Activated CD4-positive, alpha-beta T cell treated with anti-CD3 and anti-CD28 coated beads, Interleukin-10, Interleukin-2, amounts not matched to agents 100 ng/mL and 50 ng/mL, durations not matched to agents 16 hours and 8 hours (primary cell): ENCODE measurements at regions not wholly inside any gene's neighbourhood (a gene's known extent, or its start where the extent isn't known, plus 50 kb on each side); places are given as distances from the start of the nearest gene placed in this dataset.
"Not testable (repeated sequence)": the region's sequence is repeated elsewhere in the genome, so short reads cannot be mapped to it uniquely, and the experiment has no call there.

Source experiments
- DNase-seq: peaks from one replicate; pipeline ENCODE4 v3.0.0-alpha.2; 2020

DNA sequence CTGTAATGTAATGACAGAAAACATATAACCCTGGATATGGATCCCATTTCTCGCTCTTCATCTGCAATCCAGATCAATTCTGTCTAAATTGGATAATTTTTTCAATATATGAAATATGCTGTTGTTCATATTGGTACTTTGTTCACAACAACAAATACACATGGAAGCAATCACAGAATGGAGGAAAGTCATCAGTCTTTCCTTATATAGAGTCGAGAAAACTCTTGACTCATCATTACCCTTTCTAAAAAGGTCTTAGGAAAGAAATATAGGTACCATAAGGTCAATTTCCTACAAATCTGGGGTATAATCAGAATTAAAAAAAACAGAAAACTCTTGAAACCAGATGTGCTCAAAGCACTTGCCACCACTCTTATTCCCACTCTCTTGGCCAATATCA is 677.6 kb upstream of the ID4 start:
- no peak for DNase-seq

DNA sequence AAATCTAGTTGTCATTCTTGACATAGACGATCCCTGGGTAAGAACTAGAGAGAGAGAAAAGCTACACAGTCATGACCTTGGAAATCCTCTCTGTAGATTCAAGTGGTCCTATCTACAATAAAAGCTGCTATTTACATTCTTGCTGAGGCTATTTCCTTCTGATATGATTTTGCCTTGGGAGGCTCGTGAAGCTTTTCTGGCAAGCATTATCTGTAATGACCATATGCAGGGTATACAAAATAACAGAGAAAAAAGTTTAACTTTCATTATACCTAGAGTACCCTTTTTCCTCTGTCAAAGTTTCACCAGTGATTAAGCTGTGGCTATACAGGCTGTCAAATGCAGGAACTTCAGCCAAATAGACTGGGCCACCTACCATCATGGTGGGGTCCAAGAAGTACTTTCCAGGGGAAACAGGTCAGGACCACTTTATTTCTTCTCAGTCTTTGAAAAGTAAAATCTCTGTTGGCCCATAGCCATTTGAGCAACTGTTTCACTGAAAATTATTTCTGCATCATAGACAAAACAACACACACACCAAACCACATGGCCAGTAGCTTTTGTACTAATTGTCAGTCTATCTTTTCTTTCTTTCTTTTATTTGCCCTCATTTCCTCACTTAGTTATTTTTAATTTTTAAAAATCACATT is 677.0 kb upstream of the ID4 start:
- DNase-seq, result no peak

DNA sequence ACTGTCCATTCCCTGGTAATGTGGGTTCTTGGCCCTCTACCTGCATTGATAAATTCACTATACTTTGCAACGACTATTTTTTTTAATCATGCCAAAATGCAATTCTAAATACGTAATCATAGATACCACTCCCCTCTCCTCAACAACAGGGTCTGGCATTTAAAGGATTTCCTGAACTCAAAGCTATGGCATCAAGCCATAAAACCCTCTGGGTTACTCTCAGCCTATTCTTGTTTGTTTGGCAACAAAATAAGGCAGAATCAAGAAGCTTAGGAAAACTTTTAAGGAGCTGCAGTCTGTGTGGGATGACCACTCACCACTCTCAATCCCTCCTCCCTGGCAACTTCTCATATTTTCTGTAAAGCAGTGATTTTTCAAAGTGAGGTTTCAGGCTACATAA is 669.9 kb upstream of the ID4 start:
- no peak for DNase-seq

DNA sequence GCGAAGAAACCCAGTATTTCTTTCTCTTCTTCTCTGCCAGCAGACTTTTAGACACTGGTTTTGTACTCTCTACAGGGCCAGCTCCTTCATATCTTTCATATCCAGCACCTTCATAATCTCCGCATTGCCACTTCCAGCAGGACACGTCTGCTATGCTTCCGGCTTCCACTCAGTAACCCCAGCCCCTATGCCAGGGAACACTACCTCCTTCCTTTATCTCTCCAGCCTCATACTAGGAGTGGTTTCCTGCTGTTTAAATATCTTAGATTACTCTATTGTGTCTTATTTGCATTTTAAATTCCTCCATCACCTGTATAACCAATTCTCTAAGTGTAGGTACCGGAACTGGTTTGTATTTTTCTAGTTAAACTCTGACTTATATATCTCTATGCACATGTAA is 667.8 kb upstream of the ID4 start:
- no peak for DNase-seq

DNA sequence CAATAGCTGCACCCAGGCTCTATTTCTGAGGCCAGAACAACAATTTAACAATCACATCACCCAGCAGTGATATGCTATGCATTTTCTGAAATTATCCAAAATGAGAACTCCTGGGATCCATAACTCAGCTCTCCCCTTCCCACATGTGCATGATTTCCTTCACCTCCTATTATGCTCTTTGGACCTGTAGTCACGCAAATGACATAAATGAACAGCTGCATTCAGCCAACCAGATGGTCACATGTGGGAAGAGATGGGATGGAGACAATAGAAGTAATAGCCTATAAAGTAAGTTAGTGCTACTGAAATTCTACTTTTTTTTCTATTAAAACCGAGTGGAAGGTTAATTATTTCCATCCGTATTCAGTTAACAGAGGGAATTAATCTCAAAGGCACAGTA is 662.1 kb upstream of the ID4 start:
- no peak for DNase-seq

GRCh38 chr6:19180348-19181072 is 656.7 kb upstream of the ID4 start:
- no peak for DNase-seq

- no peak for DNase-seq
These were observed 656.0 kb upstream of the ID4 start for GRCh38 chr6:19181211-19181610.

- DNase-seq, result no peak
These were observed 643.5 kb upstream of the ID4 start for GRCh38 chr6:19193624-19194023.

DNA sequence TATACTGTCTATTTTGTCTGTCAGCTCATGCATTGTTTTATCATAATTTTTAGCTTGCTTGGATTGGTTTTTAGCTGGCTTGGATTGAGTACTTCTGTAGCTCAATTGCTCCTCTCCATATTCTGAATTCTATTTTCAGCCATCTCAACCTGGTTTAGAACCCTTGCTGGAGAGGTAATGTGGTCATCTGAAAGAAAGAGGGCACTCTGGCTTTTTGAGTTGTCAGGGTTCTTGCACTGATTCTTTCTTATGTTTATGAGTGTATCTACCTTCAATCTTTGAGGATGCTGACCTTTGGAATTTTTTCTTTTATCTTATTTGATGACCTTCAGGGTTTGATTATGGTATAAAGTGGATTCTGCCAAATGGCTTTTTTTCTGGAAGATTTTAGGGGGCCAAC is 632.7 kb upstream of the ID4 start:
- no peak for DNase-seq

GRCh38 chr6:19205076-19205475 is 632.1 kb upstream of the ID4 start:
- DNase-seq, result no peak

- no peak for DNase-seq
These were observed 628.0 kb upstream of the ID4 start for GRCh38 chr6:19209202-19209601.

DNA sequence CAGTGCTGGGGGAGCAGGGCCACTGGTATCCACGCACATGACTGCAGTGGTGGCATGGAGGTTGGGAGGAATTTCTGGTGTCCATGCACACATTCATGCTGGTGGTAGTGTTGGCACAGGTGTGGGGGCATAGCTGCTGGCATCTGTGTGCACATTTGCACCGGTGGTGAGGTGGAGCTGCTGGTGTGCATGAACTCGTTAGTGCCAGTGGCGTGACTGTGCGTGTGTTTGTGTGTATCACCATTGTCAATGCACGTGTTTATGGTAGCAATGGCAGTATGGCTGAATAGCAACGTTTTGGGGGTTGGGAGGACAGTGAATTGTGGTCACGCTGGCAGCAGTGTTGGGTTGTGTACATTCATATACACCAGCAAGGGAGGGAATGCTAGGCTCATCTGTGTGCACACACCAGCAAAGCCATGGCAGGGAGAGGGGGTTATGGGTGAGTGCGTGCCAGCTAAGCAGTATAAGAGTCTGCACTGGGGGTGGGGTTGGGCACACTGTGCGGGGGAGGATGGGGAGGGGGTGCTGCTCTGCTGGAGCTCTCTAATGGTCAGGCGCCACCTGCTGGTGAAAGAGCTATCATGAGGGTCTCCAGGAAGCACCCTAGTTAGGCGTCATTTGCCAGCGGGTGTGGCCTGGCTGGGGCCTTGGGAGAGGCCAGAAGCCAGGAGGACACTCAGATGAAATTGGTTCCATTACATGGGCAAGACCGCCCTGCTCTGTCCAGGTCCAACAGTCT is 626.1 kb upstream of the ID4 start:
- peak; percentile 7 for DNase-seq

GRCh38 chr6:19214231-19214630 is 622.9 kb upstream of the ID4 start:
- no peak for DNase-seq

DNA sequence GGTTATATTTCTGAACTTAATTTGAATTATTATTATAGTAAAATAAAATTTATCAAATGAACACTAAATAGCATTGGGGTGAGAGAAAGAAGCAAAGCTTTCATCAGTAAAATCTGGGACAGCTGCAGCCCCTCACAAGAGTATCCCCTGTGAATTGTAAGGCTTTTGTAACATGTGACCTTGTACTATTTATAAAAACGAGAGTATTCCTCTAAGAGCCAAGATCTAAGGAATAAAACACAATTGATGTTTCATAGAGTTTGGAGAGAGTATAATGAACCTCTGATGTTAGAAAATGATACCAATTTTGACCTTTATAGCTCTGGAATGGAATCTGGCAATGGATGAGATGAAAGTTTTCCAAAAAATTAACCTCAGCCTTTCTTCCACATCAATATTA is 617.2 kb upstream of the ID4 start:
- DNase-seq, result no peak

DNA sequence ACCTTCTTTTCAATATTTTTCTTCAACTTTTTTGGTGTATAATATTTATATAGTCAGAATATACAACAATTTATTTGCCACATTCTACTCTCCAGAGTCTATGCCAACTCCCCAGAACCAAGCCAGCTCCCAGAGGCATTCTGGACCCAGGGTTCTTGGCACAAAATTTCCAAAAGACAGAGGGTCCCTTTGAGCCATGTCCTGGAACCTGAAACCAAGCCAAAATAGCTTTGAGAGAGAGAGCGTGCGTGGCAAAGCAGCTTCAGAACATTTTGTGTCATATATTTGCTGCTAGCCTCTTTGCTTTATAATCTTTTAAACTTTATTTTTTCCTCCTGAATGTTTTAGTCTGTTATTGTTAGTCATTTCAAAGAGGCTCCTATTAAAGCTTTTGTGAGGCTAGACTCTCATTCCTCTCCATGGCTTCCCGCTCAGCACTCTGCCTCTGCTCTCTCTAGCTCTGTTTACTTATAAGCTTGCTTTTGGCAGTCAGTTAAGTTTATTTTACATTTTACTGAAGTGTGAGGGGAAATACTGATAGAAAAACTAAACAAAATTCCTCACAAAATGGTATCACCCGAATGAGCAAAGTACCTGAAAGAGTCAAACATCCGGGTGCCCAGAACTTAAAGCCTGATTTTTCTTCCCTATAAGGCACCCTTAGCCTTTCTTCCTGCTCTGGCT is 605.1 kb upstream of the ID4 start:
- no peak for DNase-seq

- DNase-seq, result no peak
These were observed 591.5 kb upstream of the ID4 start for GRCh38 chr6:19245656-19246055.

DNA sequence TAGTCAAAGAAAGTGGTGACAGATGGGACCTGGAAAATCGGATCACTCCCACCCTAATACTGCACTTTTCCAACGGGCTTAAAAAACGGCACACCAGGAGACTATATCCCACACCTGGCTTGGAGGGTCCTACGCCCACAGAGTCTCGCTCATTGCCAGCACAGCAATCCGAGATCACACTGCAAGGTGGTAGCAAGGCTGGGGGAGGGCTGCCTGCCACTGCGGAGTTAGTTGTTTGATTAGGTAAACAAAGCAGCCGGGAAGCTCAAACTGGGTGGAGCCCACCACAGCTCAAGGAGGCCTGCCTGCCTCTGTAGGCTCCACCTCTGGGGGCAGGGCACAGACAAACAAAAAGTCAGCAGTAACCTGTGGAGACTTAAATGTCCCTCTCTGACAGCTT is 590.0 kb upstream of the ID4 start:
- not testable (repeated sequence) for DNase-seq

DNA sequence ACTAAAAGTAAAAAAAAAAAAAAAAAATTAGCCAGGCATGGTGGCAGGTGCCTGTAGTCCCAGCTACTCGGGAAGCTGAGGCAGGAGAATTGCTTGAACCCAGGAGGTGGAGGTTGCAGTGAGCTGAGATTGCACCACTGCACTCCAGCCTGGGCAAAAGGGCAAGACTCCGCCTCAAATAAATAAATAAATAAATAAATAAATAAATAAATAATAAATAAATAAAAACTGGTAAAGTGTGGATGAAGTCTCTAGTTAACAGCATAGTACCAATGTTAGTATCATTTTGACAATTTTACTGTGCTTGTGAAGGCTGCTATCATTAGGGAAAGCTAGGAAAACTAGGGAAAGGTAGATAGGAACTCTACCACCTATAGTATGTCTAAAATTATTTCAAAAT is 581.0 kb upstream of the ID4 start:
- DNase-seq, result not testable (repeated sequence)

DNA sequence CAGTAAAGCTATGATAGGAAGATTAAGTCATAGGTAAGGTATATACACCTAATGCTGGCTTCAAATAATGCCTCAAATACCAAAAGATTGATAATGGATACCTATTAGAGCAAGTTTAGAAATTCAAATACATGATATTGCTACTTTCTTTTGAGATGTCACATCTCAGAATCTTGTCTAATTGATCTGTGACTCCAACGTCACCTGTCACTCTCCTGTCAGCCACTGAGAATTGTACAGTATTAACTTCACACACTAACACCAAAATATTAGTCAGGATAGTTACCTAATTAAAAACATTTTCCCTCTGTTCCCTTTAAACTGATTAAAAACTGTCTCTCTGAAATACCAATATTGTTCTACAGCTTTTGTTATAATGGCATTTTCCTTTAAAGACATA is 575.5 kb upstream of the ID4 start:
- DNase-seq, result no peak

GRCh38 chr6:19268117-19268516 is 569.1 kb upstream of the ID4 start:
- no peak for DNase-seq

GRCh38 chr6:19268718-19269117 is 568.5 kb upstream of the ID4 start:
- no peak for DNase-seq

DNA sequence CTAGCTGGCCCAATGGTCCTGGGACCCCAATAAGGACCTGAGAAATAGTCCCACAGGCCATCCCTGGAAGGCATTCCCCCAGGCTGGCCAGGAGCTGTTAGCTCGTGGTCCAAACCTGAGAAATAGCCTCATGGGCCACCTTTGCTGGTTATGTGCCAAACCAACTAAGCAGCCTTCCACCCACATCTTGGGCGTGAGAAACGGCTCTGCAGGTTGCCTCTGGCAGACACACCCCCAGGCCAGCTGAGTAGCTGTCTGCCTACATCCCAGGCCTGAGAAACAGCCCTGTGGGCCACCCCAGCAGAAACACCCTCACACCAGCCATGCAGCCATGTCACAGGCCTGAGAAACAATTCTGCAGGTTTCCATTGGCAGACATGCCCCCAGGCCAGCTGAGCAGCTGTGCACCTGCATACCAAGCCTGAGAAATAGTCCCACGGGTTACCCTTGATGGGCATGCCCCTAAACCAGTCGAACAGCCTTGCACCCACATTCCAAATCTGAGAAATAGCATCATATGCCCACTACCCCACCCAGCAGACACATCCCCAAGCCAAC is 567.8 kb upstream of the ID4 start:
- DNase-seq, result no peak

DNA sequence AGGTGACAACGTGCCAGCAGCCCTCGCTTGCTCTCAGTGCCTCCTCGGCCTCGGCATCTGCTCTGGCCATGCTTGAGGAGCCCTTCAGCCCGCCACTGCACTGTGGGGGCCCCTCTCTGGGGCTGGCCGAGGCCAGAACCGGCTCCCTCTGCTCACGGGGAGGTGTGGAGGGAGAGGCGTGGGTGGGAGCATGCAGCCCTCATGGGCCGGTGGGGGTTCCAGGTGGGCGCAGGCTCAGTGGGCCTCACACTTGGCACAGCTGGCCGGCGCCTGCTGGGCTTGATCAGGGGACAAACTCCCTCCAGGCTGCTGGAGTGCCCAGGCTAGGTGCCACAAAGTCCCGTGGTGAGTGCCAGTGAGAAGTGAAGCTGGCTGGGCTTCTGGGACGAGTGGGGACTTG is 566.6 kb upstream of the ID4 start:
- DNase-seq, result no peak
